ENCODE measurements at regions not wholly inside any gene's neighbourhood (a gene's known extent, or its start where the extent isn't known, plus 50 kb on each side); places are given as distances from the start of the nearest gene placed in this dataset.

GRCh38 chr12:13431041-13431440 lies 234.5 kb downstream of the EMP1 start:
- no peak for TF ChIP-seq GABPA (IDR thresholded peaks at IDR 0.05; ENCODE audit: low read depth)
- TF ChIP-seq SIN3A (IDR thresholded peaks at IDR 0.05; ENCODE audit: low read depth, low read length) = no peak
- no peak for TF ChIP-seq CTCF (IDR thresholded peaks at IDR 0.05 in 2 of 3, conservative IDR thresholded peaks at IDR 0.05 in 1 of 3; ENCODE audit: control insufficient read depth in 2 of 3, extremely low read depth in 1 of 3, insufficient read depth in 1 of 3, low read depth in 3 of 3, low read length in 3 of 3)
- no peak for TF ChIP-seq SIX5 (IDR thresholded peaks at IDR 0.05; ENCODE audit: low read depth, low read length, severe bottlenecking)
- no peak for TF ChIP-seq PAX5 (IDR thresholded peaks at IDR 0.05; ENCODE audit: borderline replicate concordance, low read depth, low read length)
- no peak for TF ChIP-seq POLR2A (IDR thresholded peaks at IDR 0.05; ENCODE audit: low read depth, low read length)
- TF ChIP-seq TCF7 (IDR thresholded peaks at IDR 0.05; ENCODE audit: borderline replicate concordance) = no peak
- TF ChIP-seq CREM (IDR thresholded peaks at IDR 0.05; ENCODE audit: low read depth) = no peak

All from GM12878 (cell line).